ENCODE measurements at regions not wholly inside any gene's neighbourhood (a gene's known extent, or its start where the extent isn't known, plus 50 kb on each side); places are given as distances from the start of the nearest gene placed in this dataset.

- intact Hi-C loops (cut with DNase I), result no loop called here
- WGBS, 4 donors, result 78 to 89% (median 80%) methylated on average over 4 to 8 of the region's 8 CpGs
- TF ChIP-seq CTCF (IDR thresholded peaks at IDR 0.05), result no peak
- TF ChIP-seq POLR2A (IDR thresholded peaks at IDR 0.05), result no peak
Measured at GRCh38 chr3:14333621-14334020, 68.8 kb upstream of the SLC6A6 start.

GRCh38 chr3:14334136-14334535, 68.3 kb upstream of the SLC6A6 start:
- TF ChIP-seq CTCF (IDR thresholded peaks at IDR 0.05), result no peak
- TF ChIP-seq POLR2A (IDR thresholded peaks at IDR 0.05), result no peak
- H3K27me3 ChIP-seq, result no peaks in the 10 kb centered on the region
- H3K27ac ChIP-seq, result no peak overlapping the region
- H3K9me3 ChIP-seq (replicated peaks in 1 of 3), result no peaks in the 10 kb centered on the region
- H3K4me3 ChIP-seq, result no peak overlapping the region
- no peaks in the 10 kb centered on the region for H3K36me3 ChIP-seq (replicated peaks in 1 of 2)
- no peak for DNase-seq
- WGBS, 4 donors, result 85 to 97% (median 93%) methylated on average over 3 to 4 of the region's 4 CpGs
- no peaks in the 10 kb centered on the region for H3K4me1 ChIP-seq (replicated peaks in 1 of 2)
- intact Hi-C loops (cut with DNase I), result no loop called here

More at GRCh38 chr3:14333621-14334020, 68.8 kb upstream of the SLC6A6 start:
- no peak overlapping the region for H3K4me3 ChIP-seq
- no peak overlapping the region for H3K27ac ChIP-seq
- H3K9me3 ChIP-seq (replicated peaks in 1 of 3), result no peaks in the 10 kb centered on the region
- DNase-seq, result no peak
- no peaks in the 10 kb centered on the region for H3K36me3 ChIP-seq (replicated peaks in 1 of 2)
- no peaks in the 10 kb centered on the region for H3K27me3 ChIP-seq
- no peaks in the 10 kb centered on the region for H3K4me1 ChIP-seq (replicated peaks in 1 of 2)

GRCh38 chr3:14334936-14335335, 67.5 kb upstream of the SLC6A6 start:
- Histone ChIP-seq H3K27me3 (no peaks in the 10 kb centered on the region), H3K9me3 (replicated peaks in 1 of 3) (no peaks in the 10 kb centered on the region), H3K27ac (no peak overlapping the region), H3K4me3 (no peak overlapping the region), H3K36me3 (replicated peaks in 1 of 2) (no peaks in the 10 kb centered on the region), H3K4me1 (replicated peaks in 1 of 2) (no peaks in the 10 kb centered on the region)
- no peak for TF ChIP-seq CTCF (IDR thresholded peaks at IDR 0.05)
- TF ChIP-seq POLR2A (IDR thresholded peaks at IDR 0.05), result no peak
- 80 to 94% (median 87%) methylated on average over 7 of the region's 7 CpGs for WGBS, 4 donors
- intact Hi-C loops (cut with DNase I), result no loop called here
- no peak for DNase-seq

- H3K36me3 ChIP-seq (replicated peaks in 1 of 2), result no peaks in the 10 kb centered on the region
- intact Hi-C loops (cut with DNase I), result no loop called here
- no peak overlapping the region for H3K27ac ChIP-seq
- TF ChIP-seq CTCF (IDR thresholded peaks at IDR 0.05), result no peak
- no peak for TF ChIP-seq POLR2A (IDR thresholded peaks at IDR 0.05)
- no peaks in the 10 kb centered on the region for H3K4me1 ChIP-seq (replicated peaks in 1 of 2)
- no peaks in the 10 kb centered on the region for H3K9me3 ChIP-seq (replicated peaks in 1 of 3)
- no peak overlapping the region for H3K4me3 ChIP-seq
- H3K27me3 ChIP-seq, result no peaks in the 10 kb centered on the region
- 57 to 77% (median 72%) methylated on average over 9 to 10 of the region's 10 CpGs for WGBS, 4 donors
- DNase-seq, result no peak
Measured at GRCh38 chr3:14335774-14336748, 66.3 kb upstream of the SLC6A6 start.
